Right atrium auricular region (tissue), 2 donors: ENCODE measurements at regions not wholly inside any gene's neighbourhood (a gene's known extent, or its start where the extent isn't known, plus 50 kb on each side); places are given as distances from the start of the nearest gene placed in this dataset.

Experiments used
- DNase-seq: peaks from one replicate; pipeline ENCODE4 v3.0.0-alpha.2; 2019; ENCODE audit warnings: low spot score
- H3K27ac ChIP-seq, 2 donors: fragments of 200-600 bp; sonication (generic); 1 replicate in 1 of 2; 2 replicates in 1 of 2; pipeline ENCODE4 v1.5.1; 2016 to 2019
- H3K27me3 ChIP-seq, 2 donors: fragments of 200-600 bp; sonication (generic); one replicate each; pipeline versions ENCODE4 v1.5.1 to v1.6.0; 2017 to 2019
- H3K36me3 ChIP-seq: fragments of 200-600 bp; sonication (generic); one replicate; pipeline ENCODE4 v1.5.1; 2016
- H3K4me1 ChIP-seq, 2 donors: fragments of 200-600 bp; sonication (generic); one replicate each; pipeline versions ENCODE4 v1.5.1 to v1.6.0; 2017 to 2019
- H3K4me3 ChIP-seq, 2 donors: fragments of 200-600 bp; sonication (generic); 1 replicate in 1 of 2; 2 replicates in 1 of 2; pipeline ENCODE4 v1.5.1; 2017 to 2019; ENCODE audit warnings: mild to moderate bottlenecking in 1 of 2, moderate library complexity in 1 of 2
- H3K9me3 ChIP-seq, 2 donors: fragments of 200-600 bp; sonication (generic); one replicate each; pipeline ENCODE4 v1.5.1; 2019
- TF ChIP-seq, protein P1 (sequence below), 2 donors: fragments of 200-600 bp; sonication (generic); IDR thresholded peaks; one replicate each; pipeline ENCODE4 v1.5.1; 2019; ENCODE audit warnings: antibody characterized with exemption in 2 of 2

- Histone ChIP-seq H3K27ac (no peak overlapping the region), H3K27me3 (no peaks in the 10 kb centered on the region), H3K4me3 (no peak overlapping the region), H3K36me3 (no peaks in the 10 kb centered on the region), H3K9me3 (peaks cover 0 to 5% of the 10 kb centered on the region in 2 donors), H3K4me1 (no peaks in the 10 kb centered on the region)
- TF ChIP-seq, protein P1, sequence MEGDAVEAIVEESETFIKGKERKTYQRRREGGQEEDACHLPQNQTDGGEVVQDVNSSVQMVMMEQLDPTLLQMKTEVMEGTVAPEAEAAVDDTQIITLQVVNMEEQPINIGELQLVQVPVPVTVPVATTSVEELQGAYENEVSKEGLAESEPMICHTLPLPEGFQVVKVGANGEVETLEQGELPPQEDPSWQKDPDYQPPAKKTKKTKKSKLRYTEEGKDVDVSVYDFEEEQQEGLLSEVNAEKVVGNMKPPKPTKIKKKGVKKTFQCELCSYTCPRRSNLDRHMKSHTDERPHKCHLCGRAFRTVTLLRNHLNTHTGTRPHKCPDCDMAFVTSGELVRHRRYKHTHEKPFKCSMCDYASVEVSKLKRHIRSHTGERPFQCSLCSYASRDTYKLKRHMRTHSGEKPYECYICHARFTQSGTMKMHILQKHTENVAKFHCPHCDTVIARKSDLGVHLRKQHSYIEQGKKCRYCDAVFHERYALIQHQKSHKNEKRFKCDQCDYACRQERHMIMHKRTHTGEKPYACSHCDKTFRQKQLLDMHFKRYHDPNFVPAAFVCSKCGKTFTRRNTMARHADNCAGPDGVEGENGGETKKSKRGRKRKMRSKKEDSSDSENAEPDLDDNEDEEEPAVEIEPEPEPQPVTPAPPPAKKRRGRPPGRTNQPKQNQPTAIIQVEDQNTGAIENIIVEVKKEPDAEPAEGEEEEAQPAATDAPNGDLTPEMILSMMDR (IDR thresholded peaks at IDR 0.05): no peak
- no peak for DNase-seq
Observed at GRCh38 chr1:34444516-34444915, 267.8 kb downstream of the C1orf94 start.

- TF ChIP-seq, protein P1 (IDR thresholded peaks at IDR 0.05): no peak
- no peaks in the 10 kb centered on the region for H3K36me3 ChIP-seq
- H3K9me3 ChIP-seq: no peaks in the 10 kb centered on the region
Observed at GRCh38 chr1:34450325-34450724, 273.6 kb downstream of the C1orf94 start.

DNA sequence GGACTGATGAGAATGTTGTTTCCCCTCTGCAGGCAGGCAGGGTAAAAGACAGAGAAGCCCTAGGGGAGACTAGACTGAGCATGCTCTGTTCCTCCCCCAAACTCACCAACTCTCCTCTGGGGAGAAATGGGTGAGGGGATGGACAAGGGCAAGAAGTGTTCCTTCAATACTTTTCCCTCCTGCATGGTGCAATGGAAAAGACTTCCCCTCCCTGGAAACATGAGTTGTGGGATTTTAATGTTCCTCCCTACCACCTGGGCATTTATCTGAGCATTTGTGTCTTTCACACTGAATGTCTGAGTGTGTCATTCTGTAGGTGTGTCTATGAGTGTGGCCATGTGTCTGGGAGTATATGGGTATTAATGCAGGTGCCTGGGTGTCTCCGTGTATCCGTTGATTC is 275.7 kb downstream of the C1orf94 start:
- H3K27ac ChIP-seq: no peak overlapping the region
- H3K4me1 ChIP-seq: no peaks in the 10 kb centered on the region
- no peak for DNase-seq
- H3K9me3 ChIP-seq: no peaks in the 10 kb centered on the region
- H3K27me3 ChIP-seq: no peaks in the 10 kb centered on the region
- TF ChIP-seq, protein P1 (IDR thresholded peaks at IDR 0.05): no peak
- H3K4me3 ChIP-seq: no peak overlapping the region
- H3K36me3 ChIP-seq: no peaks in the 10 kb centered on the region

More at GRCh38 chr1:34450325-34450724, 273.6 kb downstream of the C1orf94 start:
- H3K4me3 ChIP-seq: no peak overlapping the region
- no peaks in the 10 kb centered on the region for H3K4me1 ChIP-seq
- DNase-seq: no peak
- H3K27ac ChIP-seq: no peak overlapping the region
- no peaks in the 10 kb centered on the region for H3K27me3 ChIP-seq

DNA sequence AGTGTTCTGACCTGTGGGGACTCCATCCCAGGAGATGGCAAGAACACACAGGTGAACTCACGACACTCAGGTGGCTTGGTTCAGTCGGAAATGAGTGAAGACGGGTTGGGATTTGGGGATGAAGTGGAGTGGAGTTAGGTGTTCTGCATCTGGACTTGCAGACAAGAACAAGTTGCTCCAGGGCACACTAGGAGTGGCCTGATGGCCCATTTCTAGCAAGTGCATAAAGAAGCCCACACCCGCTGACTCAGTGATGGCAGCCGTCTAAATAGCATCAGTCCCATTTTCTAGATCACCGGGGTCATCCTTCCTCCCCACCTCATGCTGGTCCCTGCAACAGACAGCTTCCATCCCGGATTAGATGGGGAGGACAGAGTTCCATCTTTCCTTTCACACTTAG is 278.4 kb downstream of the C1orf94 start:
- no peaks in the 10 kb centered on the region for H3K4me1 ChIP-seq
- H3K27ac ChIP-seq: no peak overlapping the region
- H3K4me3 ChIP-seq: no peak overlapping the region
- TF ChIP-seq, protein P1 (IDR thresholded peaks at IDR 0.05): no peak
- no peaks in the 10 kb centered on the region for H3K36me3 ChIP-seq
- DNase-seq: no peak
- H3K9me3 ChIP-seq: no peaks in the 10 kb centered on the region
- H3K27me3 ChIP-seq: no peaks in the 10 kb centered on the region

DNA sequence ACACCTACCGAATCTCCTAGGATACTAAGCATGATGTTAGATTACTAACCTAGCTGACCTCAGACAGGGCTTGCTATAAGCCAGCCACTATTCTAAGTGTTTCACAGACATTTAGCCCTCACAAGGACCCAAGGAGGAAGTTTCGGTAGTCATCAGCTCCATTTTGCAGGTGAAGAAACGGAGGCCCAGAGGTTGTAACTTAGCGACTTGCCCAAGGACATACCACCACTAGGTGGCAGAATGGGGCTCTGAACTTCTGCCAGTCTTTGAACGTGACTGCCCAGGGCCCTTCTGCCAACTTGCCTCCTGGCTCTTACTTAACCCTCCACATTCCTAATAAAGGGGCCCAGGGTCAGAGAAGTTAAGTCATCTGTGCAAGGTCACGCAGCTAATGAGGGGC is 283.5 kb downstream of the C1orf94 start:
- Histone ChIP-seq H3K36me3 (no peaks in the 10 kb centered on the region), H3K27me3 (no peaks in the 10 kb centered on the region), H3K27ac (no peak overlapping the region), H3K4me1 (no peaks in the 10 kb centered on the region), H3K9me3 (no peaks in the 10 kb centered on the region), H3K4me3 (no peak overlapping the region)
- TF ChIP-seq, protein P1 (IDR thresholded peaks at IDR 0.05): peak in 1 of 2 donors; percentile 61
- DNase-seq: no peak

DNA sequence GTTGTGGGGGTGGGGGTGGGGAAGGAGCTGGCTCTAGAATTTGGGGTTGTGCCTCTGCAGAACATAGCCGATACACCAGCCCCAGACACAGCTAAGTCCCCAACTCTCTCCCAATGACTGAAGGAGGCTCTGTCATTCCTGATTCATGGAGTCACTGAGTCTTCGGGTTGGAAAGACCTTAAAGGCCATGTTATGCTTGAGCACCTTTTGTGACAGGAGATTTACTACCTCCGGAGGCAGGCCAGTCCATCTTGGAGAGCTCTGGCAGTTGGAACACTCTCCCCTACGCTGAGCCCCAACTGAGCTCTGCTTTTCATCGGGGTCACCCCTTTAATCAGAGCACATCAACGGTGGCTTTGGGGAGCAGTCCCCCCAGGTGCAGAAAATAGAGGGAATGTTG is 284.4 kb upstream of the GJB5 start:
- no peak for DNase-seq
- TF ChIP-seq, protein P1 (IDR thresholded peaks at IDR 0.05): no peak
- no peak overlapping the region for H3K4me3 ChIP-seq
- H3K36me3 ChIP-seq: no peaks in the 10 kb centered on the region
- no peak overlapping the region for H3K27ac ChIP-seq
- H3K4me1 ChIP-seq: no peaks in the 10 kb centered on the region
- H3K9me3 ChIP-seq: peaks cover 0 to 5% of the 10 kb centered on the region in 2 donors
- no peaks in the 10 kb centered on the region for H3K27me3 ChIP-seq
